HEK293T (cell line): ENCODE measurements at regions not wholly inside any gene's neighbourhood (a gene's known extent, or its start where the extent isn't known, plus 50 kb on each side); places are given as distances from the start of the nearest gene placed in this dataset.

Experiments
- ARNT ChIP-seq: fragments of 450-650 bp; IDR thresholded peaks from 2 replicates; pipeline ENCODE4 v1.6.1; 2017; ENCODE audit warnings: mild to moderate bottlenecking
- SUZ12 ChIP-seq: fragments of 450-650 bp; IDR thresholded peaks from 2 replicates; pipeline ENCODE4 v1.6.1; 2016; ENCODE audit warnings: mild to moderate bottlenecking

DNA sequence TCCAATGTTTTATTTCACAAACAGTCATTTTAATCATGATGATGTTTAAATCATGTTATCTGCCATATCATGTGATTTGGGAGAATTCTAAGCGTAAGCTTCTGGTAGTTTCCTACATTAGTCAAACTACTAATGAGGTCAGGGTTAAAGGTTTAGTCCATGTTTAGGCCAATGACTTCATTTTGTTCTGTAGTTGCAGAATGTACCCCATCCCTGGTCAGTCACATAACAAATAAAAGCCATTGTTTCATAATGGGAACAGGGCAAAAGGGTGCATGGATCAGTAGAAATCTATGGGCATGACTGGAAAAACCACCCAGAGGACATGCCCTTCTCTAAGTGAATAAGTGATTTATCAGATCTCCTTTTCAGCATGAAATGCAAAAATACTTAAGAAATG lies 138.4 kb upstream of the ABCB5 start:
- TF ChIP-seq SUZ12 (no peak), ARNT (no peak)
